AG10803 (cell line): ENCODE measurements at regions not wholly inside any gene's neighbourhood (a gene's known extent, or its start where the extent isn't known, plus 50 kb on each side); places are given as distances from the start of the nearest gene placed in this dataset.
A peak's percentile ranks its signal among the peaks of the same experiment; 100 is the strongest.

ENCODE experiments used
- DNase-seq: peaks from one replicate; pipeline ENCODE4 v3.0.0; 2010; ENCODE audit warnings: low read depth
- H3K4me3 ChIP-seq: 2 replicates; pipeline ENCODE4 v1.5.1; 2011; ENCODE audit warnings: mild to moderate bottlenecking, low read length, control low read depth
- CTCF ChIP-seq: conservative IDR thresholded peaks from 2 replicates; pipeline ENCODE4 v1.5.1; 2011; ENCODE audit warnings: mild to moderate bottlenecking, low read length, control low read depth, inconsistent platforms

GRCh38 chr17:27218041-27218440 is 75.9 kb upstream of the WSB1 start:
- H3K4me3 ChIP-seq: no peak overlapping the region
- no peak for DNase-seq
- no peak for TF ChIP-seq CTCF

GRCh38 chr17:27218719-27219488 is 75.0 kb upstream of the WSB1 start:
- TF ChIP-seq CTCF: no peak
- DNase-seq: no peak

GRCh38 chr17:27222515-27222914 is 71.4 kb upstream of the WSB1 start:
- TF ChIP-seq CTCF: no peak
- H3K4me3 ChIP-seq: no peak overlapping the region
- DNase-seq: no peak

More at GRCh38 chr17:27218719-27219488, 75.0 kb upstream of the WSB1 start:
- no peak overlapping the region for H3K4me3 ChIP-seq

- no peak for DNase-seq
- no peak for TF ChIP-seq CTCF
- H3K4me3 ChIP-seq: no peak overlapping the region
Observed at GRCh38 chr17:27224526-27225315, 69.2 kb upstream of the WSB1 start.

- DNase-seq: peak; percentile 36
- H3K4me3 ChIP-seq: no peak overlapping the region
- no peak for TF ChIP-seq CTCF
Observed at GRCh38 chr17:27226611-27227230, 67.2 kb upstream of the WSB1 start.

GRCh38 chr17:27230996-27231395 is 62.9 kb upstream of the WSB1 start:
- no peak for DNase-seq
- no peak for TF ChIP-seq CTCF

GRCh38 chr17:27232328-27232727 is 61.6 kb upstream of the WSB1 start:
- H3K4me3 ChIP-seq: no peak overlapping the region
- no peak for TF ChIP-seq CTCF
- DNase-seq: no peak

More at GRCh38 chr17:27230996-27231395, 62.9 kb upstream of the WSB1 start:
- no peak overlapping the region for H3K4me3 ChIP-seq
